Type B pancreatic cell (in vitro differentiated cells): ENCODE measurements at regions not wholly inside any gene's neighbourhood (a gene's known extent, or its start where the extent isn't known, plus 50 kb on each side); places are given as distances from the start of the nearest gene placed in this dataset.
"Not testable (repeated sequence)": the region's sequence is repeated elsewhere in the genome, so short reads cannot be mapped to it uniquely, and the experiment has no call there.

Experiments used
- DNase-seq: peaks from one replicate; pipeline ENCODE4 v3.0.0; 2021; ENCODE audit warnings: mixed read lengths; ENCODE audit not compliant: unreplicated experiment; ENCODE audit errors: extremely low spot score
- H3K27ac Mint-ChIP-seq: 2 replicates; pipeline ENCODE4 v1.8.0; 2021; ENCODE audit warnings: mild to moderate bottlenecking, mixed read lengths
- H3K27me3 Mint-ChIP-seq: 2 replicates; pipeline ENCODE4 v1.8.0; 2021; ENCODE audit warnings: mixed read lengths
- H3K36me3 Mint-ChIP-seq: 2 replicates; pipeline ENCODE4 v1.8.0; 2021; ENCODE audit warnings: mixed read lengths
- H3K4me1 Mint-ChIP-seq: one replicate; pipeline ENCODE4 v1.8.0; 2021; ENCODE audit warnings: mixed read lengths; ENCODE audit not compliant: unreplicated experiment
- H3K4me3 Mint-ChIP-seq: 2 replicates; pipeline ENCODE4 v1.8.0; 2021; ENCODE audit warnings: mild to moderate bottlenecking, mixed read lengths
- H3K9me3 Mint-ChIP-seq: 2 replicates; pipeline ENCODE4 v1.8.0; 2021; ENCODE audit warnings: mixed read lengths
- CTCF ChIP-seq: fragments of 200-600 bp; sonication (generic); conservative IDR thresholded peaks from 2 replicates; pipeline ENCODE4 v1.5.0; 2021; ENCODE audit warnings: antibody characterized with exemption, mild to moderate bottlenecking

- Mint-ChIP-seq H3K9me3 (peaks cover 6% of the 10 kb centered on the region), H3K36me3 (no peaks in the 10 kb centered on the region), H3K27ac (no peak overlapping the region), H3K27me3 (no peaks in the 10 kb centered on the region), H3K4me1 (no peaks in the 10 kb centered on the region), H3K4me3 (no peak overlapping the region)
- no peak for DNase-seq
- TF ChIP-seq CTCF = no peak
Observed at GRCh38 chr2:123840574-123840973, 184.5 kb upstream of the CNTNAP5 start.

GRCh38 chr2:123851281-123851680 is 173.8 kb upstream of the CNTNAP5 start:
- no peak for TF ChIP-seq CTCF
- no peak overlapping the region for H3K4me3 Mint-ChIP-seq

GRCh38 chr2:123853161-123853560 is 171.9 kb upstream of the CNTNAP5 start:
- Mint-ChIP-seq H3K4me3 (no peak overlapping the region), H3K27me3 (no peaks in the 10 kb centered on the region), H3K27ac (no peak overlapping the region), H3K9me3 (peaks cover 10% of the 10 kb centered on the region), H3K36me3 (no peaks in the 10 kb centered on the region), H3K4me1 (no peaks in the 10 kb centered on the region)
- TF ChIP-seq CTCF = no peak
- no peak for DNase-seq

More at GRCh38 chr2:123851281-123851680, 173.8 kb upstream of the CNTNAP5 start:
- Mint-ChIP-seq H3K9me3 (peaks cover 2% of the 10 kb centered on the region), H3K27me3 (no peaks in the 10 kb centered on the region), H3K4me1 (no peaks in the 10 kb centered on the region), H3K27ac (no peak overlapping the region), H3K36me3 (no peaks in the 10 kb centered on the region)
- DNase-seq = no peak

- H3K27me3 Mint-ChIP-seq, H3K9me3 Mint-ChIP-seq, H3K36me3 Mint-ChIP-seq, H3K4me3 Mint-ChIP-seq, H3K27ac Mint-ChIP-seq, DNase-seq, H3K4me1 Mint-ChIP-seq: not testable (repeated sequence)
Observed at GRCh38 chr2:123859031-123859430, 166.1 kb upstream of the CNTNAP5 start.

- no peak for DNase-seq
- no peaks in the 10 kb centered on the region for H3K27me3 Mint-ChIP-seq
- H3K9me3 Mint-ChIP-seq = peaks cover 4% of the 10 kb centered on the region
- H3K4me1 Mint-ChIP-seq = no peaks in the 10 kb centered on the region
- H3K36me3 Mint-ChIP-seq = no peaks in the 10 kb centered on the region
- no peak for TF ChIP-seq CTCF
- no peak overlapping the region for H3K27ac Mint-ChIP-seq
- no peak overlapping the region for H3K4me3 Mint-ChIP-seq
Observed at GRCh38 chr2:123864416-123864815, 160.7 kb upstream of the CNTNAP5 start.

GRCh38 chr2:123870206-123870880 is 154.7 kb upstream of the CNTNAP5 start:
- no peaks in the 10 kb centered on the region for H3K4me1 Mint-ChIP-seq
- no peak for DNase-seq
- H3K36me3 Mint-ChIP-seq = no peaks in the 10 kb centered on the region
- no peak for TF ChIP-seq CTCF
- no peak overlapping the region for H3K27ac Mint-ChIP-seq
- H3K27me3 Mint-ChIP-seq = no peaks in the 10 kb centered on the region
- no peak overlapping the region for H3K4me3 Mint-ChIP-seq
- peaks cover 4% of the 10 kb centered on the region for H3K9me3 Mint-ChIP-seq
